Common myeloid progenitor, CD34-positive (primary cell): ENCODE measurements at regions not wholly inside any gene's neighbourhood (a gene's known extent, or its start where the extent isn't known, plus 50 kb on each side); places are given as distances from the start of the nearest gene placed in this dataset.
A peak's percentile ranks its signal among the peaks of the same experiment; 100 is the strongest.

Experiments
- CTCF ChIA-PET: fragments of 350-600 bp; sonication (Branson Sonifier 250); formaldehyde crosslinking; loops from one replicate; lab custom pipeline; 2021; ENCODE audit warnings: antibody characterized with exemption; lab: Charles Lee
- POLR2A ChIA-PET: fragments of 350-600 bp; sonication (Branson Sonifier 250); formaldehyde crosslinking; loops from one replicate; lab custom pipeline; 2021; ENCODE audit warnings: antibody characterized with exemption; lab: Charles Lee
- DNase-seq, 3 donors: peaks; one replicate each; pipeline versions ENCODE4 v3.0.0 to v3.0.0-alpha.2; 2013
- H3K27ac ChIP-seq, 2 experiments: 1 replicate in 1 of 2; 2 replicates in 1 of 2; pipeline ENCODE4 v1.7.0; 2013; ENCODE audit warnings: inconsistent platforms in 2 of 2, low read length in 2 of 2, mild to moderate bottlenecking in 2 of 2, low read depth in 1 of 2, moderate library complexity in 1 of 2; ENCODE audit not compliant: severe bottlenecking in 2 of 2, insufficient read depth in 1 of 2, poor library complexity in 1 of 2
- H3K27me3 ChIP-seq, 5 experiments: replicated peaks in 2 of 5; 1 replicate in 3 of 5; 2 replicates in 2 of 5; pipeline versions ENCODE4 v1.6.1 to v1.7.0; 2013; ENCODE audit warnings: low read length in 4 of 5, mild to moderate bottlenecking in 2 of 5, moderate library complexity in 2 of 5, inconsistent platforms in 1 of 5; ENCODE audit not compliant: insufficient read depth in 5 of 5, control insufficient read depth in 4 of 5
- H3K36me3 ChIP-seq, 4 experiments: 1 replicate in 2 of 4; 2 replicates in 2 of 4; pipeline versions ENCODE4 v1.6.1 to v1.7.0; 2013; ENCODE audit warnings: low read length in 3 of 4, control low read depth in 1 of 4, mild to moderate bottlenecking in 1 of 4; ENCODE audit not compliant: control insufficient read depth in 4 of 4, insufficient read depth in 4 of 4
- H3K4me1 ChIP-seq, 4 experiments: 1 replicate in 3 of 4; 2 replicates in 1 of 4; pipeline versions ENCODE4 v1.6.1 to v1.7.1; 2013; ENCODE audit warnings: low read length in 3 of 4, mild to moderate bottlenecking in 3 of 4, control low read depth in 1 of 4, inconsistent platforms in 1 of 4, moderate library complexity in 1 of 4; ENCODE audit not compliant: control insufficient read depth in 4 of 4, insufficient read depth in 4 of 4; ENCODE audit errors: control extremely low read depth in 1 of 4
- H3K4me3 ChIP-seq, 7 experiments: 1 replicate in 4 of 7; 2 replicates in 3 of 7; pipeline versions ENCODE4 v1.5.1 to v1.7.0; 2013; ENCODE audit warnings: mild to moderate bottlenecking in 7 of 7, low read length in 6 of 7, moderate library complexity in 6 of 7, inconsistent platforms in 2 of 7, low read depth in 2 of 7, control low read depth in 1 of 7; ENCODE audit not compliant: insufficient read depth in 4 of 7, control insufficient read depth in 1 of 7; ENCODE audit errors: extremely low read depth in 1 of 7
- H3K9me3 ChIP-seq, 5 experiments: 1 replicate in 4 of 5; 2 replicates in 1 of 5; pipeline versions ENCODE4 v1.6.1 to v1.7.1; 2013; ENCODE audit warnings: low read length in 4 of 5, mild to moderate bottlenecking in 2 of 5, inconsistent platforms in 1 of 5, low read depth in 1 of 5, moderate library complexity in 1 of 5; ENCODE audit not compliant: control insufficient read depth in 4 of 5, insufficient read depth in 2 of 5; ENCODE audit errors: control extremely low read depth in 1 of 5
- WGBS: methylation state at CpG from one replicate; pipeline ENCODE4 v1.1.5; 2013; ENCODE audit not compliant: insufficient coverage; 5-methylcytosine and 5-hydroxymethylcytosine counted together

DNA sequence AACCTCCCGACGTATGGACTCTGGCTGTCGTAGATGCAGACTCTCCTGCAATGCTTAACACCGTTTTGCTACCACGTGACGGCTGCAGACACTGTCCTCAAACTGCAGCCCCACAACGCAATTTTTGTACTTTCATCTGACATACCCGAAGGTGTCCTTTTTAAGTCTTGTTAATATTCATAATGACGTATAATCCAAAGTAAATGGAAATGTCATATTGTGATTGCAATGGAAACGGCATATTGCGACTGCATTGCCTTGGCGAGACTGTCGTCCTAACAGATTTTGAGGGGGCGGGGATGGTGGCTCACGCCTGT, 79.3 kb upstream of the TBC1D3K start:
- WGBS, result 51% methylated on average over 12 of the region's 15 CpGs
- Histone ChIP-seq H3K9me3 (no peaks in the 10 kb centered on the region), H3K4me1 (peaks cover 0 to 26% (median 16%) of the 10 kb centered on the region in 4 experiments), H3K36me3 (no peaks in the 10 kb centered on the region), H3K27ac (no peak overlapping the region), H3K27me3 (no peaks in the 10 kb centered on the region), H3K4me3 (peak overlapping the region in 3 of 7 experiments; percentile 58 to 76 (median 74))
- DNase-seq, result no peak
- CTCF ChIA-PET, result interaction anchor here (1.1 to 2.6 kb wide), 3 partner anchors 10 to 29 kb away, joined by 3 to 9 read pairs (median 7); no protein-coding TSS in a partner anchor
- POLR2A ChIA-PET, result no interaction called here

DNA sequence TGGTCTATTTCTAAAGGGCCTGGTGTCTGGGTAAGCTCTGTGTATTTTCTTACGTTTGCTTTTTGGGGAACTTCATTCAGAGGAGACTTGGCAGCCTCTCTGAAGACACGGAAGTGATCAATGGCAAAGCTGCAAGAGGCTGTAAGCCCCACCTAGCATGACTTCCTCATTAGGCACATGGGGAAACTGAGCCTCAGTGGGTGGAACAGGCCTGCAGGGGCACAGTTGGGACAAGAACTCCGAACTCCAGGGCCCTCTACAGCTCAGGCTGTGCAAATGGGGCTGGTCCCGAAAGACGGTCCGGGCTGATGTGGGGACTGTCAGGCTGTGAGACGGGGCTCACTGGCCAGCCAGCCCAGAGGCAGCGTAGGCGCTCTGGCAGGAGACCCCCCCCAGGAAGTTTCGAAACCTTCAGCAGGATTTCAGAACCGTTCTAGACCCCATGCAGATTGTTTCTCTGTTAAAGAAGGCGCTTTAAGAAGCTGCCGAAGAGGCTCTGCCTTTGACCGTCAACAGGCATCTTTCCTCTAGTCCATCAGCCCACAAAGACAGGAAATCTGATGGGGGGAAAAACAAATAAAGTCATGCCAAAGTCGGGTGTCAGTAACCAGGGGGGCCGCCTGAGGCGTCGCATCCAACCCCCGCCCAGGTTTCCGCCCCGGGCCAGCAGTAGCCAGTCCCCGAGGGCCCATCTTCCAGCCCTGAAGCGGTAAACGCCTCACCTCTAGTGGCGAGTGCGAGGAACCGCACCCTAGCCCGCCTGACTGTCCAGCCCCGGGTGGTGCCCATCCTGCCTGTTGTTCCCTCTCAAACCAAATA, 79.8 kb upstream of the TBC1D3K start:
- Histone ChIP-seq H3K27me3 (no peaks in the 10 kb centered on the region), H3K27ac (peak overlapping the region in 1 of 2 experiments; percentile 43), H3K36me3 (no peaks in the 10 kb centered on the region), H3K4me3 (peak overlapping the region; percentile 13 to 76 (median 51)), H3K9me3 (no peaks in the 10 kb centered on the region), H3K4me1 (peaks cover 0 to 25% (median 16%) of the 10 kb centered on the region in 4 experiments)
- ChIA-PET CTCF (interaction anchor here (0.9 to 2.6 kb wide), 10 partner anchors 10 to 73 kb away, joined by 3 to 9 read pairs (median 4); no protein-coding TSS in a partner anchor), POLR2A (no interaction called here)
- whole genome bisulfite sequencing, result 3% methylated on average over 26 of the region's 29 CpGs
- peak; percentile 52 to 87 (median 82) for DNase-seq

DNA sequence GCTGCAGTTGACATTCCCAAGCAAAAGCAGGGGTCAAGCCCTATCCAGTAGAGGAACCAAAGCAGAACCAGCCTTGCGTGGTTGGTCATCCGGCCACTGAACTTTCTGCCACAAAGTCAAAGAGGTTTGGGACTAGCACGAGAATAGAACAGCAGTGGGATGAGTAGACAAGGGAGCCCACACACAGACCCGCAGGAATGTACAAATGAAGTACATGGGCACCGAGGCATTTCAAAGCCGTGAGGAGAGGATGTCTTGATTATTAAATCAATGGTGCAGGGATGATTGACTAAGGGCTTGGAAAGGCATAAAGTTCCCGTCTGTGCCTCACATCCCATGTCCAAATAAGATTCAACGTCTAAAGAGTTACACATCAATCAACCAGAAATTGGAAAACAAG, 81.8 kb upstream of the TBC1D3K start:
- Histone ChIP-seq H3K4me1 (peaks cover 0 to 20% (median 16%) of the 10 kb centered on the region in 4 experiments), H3K27me3 (no peaks in the 10 kb centered on the region), H3K36me3 (no peaks in the 10 kb centered on the region), H3K27ac (no peak overlapping the region), H3K9me3 (no peaks in the 10 kb centered on the region), H3K4me3 (no peak overlapping the region)
- CTCF ChIA-PET, result interaction anchor here (2.6 kb wide), 1 partner anchor 24 kb away, joined by 9 read pairs; no protein-coding TSS in a partner anchor
- POLR2A ChIA-PET, result no interaction called here
- 98% methylated on average over 6 of the region's 8 CpGs for WGBS
- DNase-seq, result no peak

DNA sequence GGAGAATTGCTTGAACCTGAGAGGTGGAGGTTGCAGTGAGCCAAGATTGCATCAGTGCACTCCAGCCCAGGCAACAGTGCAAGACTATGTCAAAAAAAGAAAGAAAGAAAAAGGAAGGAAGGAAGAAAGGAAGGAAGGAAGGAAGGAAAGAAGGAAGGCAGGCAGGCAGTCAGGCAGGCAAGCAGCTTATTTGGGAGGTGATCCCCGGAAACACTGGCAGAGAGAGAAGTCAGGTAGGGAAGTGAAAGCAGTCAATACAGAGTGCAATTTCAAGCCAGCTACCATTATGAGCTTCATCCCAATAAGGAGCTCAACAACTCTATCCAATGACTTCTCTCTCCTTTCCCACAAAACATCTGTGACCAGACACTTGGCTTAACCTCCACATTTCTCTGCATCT, 83.0 kb upstream of the TBC1D3K start:
- DNase-seq, result no peak
- H3K36me3 ChIP-seq, result no peaks in the 10 kb centered on the region
- H3K9me3 ChIP-seq, result no peaks in the 10 kb centered on the region
- H3K4me1 ChIP-seq, result peaks cover 0 to 20% (median 16%) of the 10 kb centered on the region in 4 experiments
- H3K27ac ChIP-seq, result no peak overlapping the region
- no peaks in the 10 kb centered on the region for H3K27me3 ChIP-seq
- ChIA-PET CTCF (interaction anchor here (0.7 to 1.1 kb wide), 2 partner anchors 119 to 142 kb away, joined by 3 read pairs; no protein-coding TSS in a partner anchor), POLR2A (no interaction called here)
- no peak overlapping the region for H3K4me3 ChIP-seq
- 70% methylated on average over 1 of the region's 1 CpG for WGBS

DNA sequence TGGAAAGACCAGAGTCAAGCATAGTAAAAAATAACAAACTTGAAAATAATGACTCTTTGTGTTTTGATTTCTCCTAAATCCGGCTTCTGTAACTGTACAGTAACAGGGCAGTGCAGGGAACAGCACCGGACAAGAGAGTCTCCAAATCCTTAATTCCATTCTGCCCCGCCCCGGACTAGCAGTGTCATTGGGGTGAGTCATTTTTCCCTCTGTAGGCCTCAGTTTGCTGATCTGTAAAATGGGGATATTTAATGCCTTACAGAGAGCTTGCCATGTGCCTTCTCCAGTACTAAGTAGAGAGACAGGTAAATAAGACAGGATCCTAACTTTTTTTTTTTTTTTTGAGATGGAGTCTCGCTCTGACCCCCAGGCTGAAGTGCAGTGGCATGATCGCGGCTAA, 83.6 kb upstream of the TBC1D3K start:
- H3K4me3 ChIP-seq, result no peak overlapping the region
- no peaks in the 10 kb centered on the region for H3K9me3 ChIP-seq
- POLR2A ChIA-PET, result no interaction called here
- no peak overlapping the region for H3K27ac ChIP-seq
- H3K36me3 ChIP-seq, result no peaks in the 10 kb centered on the region
- peaks cover 0 to 20% (median 16%) of the 10 kb centered on the region in 4 experiments for H3K4me1 ChIP-seq
- DNase-seq, result no peak
- no peaks in the 10 kb centered on the region for H3K27me3 ChIP-seq
- CTCF ChIA-PET, result interaction anchor here (0.7 to 1.1 kb wide), 2 partner anchors 118 to 141 kb away, joined by 3 read pairs; no protein-coding TSS in a partner anchor
- 100% methylated on average over 1 of the region's 7 CpGs for WGBS

DNA sequence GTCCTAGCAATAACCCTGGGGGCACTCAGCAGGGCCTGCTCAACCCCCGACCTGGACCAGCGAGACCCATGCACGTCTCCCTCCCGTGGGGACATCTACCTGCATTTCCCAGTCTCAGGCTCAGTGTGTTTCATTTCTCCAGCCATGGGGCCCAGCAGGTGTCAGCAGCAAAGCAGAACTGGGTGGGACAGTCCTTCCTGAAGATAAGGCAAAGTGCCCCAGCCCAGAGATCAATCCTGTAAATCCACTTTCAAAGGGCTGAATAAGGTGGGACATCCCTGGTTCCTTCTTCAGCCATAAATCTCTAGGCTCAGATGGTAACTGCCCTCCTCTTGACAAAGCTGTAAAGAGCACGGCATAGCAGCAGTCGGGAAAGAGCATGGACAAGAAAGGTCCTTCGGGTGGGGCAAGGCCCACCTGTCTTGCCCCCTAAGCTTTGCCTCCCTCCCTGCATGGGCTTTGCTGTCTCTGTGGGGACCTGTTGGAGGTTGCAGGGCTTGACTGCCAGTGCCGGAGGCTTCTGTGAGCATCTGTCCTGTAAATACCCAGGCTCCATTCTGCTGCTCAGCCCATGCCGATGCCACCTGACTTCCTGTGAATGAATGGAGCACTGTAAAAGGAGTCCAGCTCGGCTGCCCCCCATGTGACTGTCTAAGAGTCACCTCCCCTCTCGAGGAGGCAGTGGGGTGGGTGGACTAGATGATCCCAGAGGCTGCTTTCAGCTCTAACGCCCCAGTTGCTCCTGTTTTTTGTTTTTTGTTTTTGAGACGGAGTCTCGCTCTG, 84.8 kb upstream of the TBC1D3K start:
- WGBS, result 94% methylated on average over 11 of the region's 14 CpGs
- Histone ChIP-seq H3K4me1 (peaks cover 0 to 13% (median 9%) of the 10 kb centered on the region in 4 experiments), H3K27me3 (no peaks in the 10 kb centered on the region), H3K36me3 (no peaks in the 10 kb centered on the region), H3K9me3 (no peaks in the 10 kb centered on the region), H3K4me3 (no peak overlapping the region), H3K27ac (no peak overlapping the region)
- CTCF ChIA-PET, result no interaction called here
- no peak for DNase-seq
- POLR2A ChIA-PET, result interaction anchor here (0.6 kb wide), 1 partner anchor 8 kb away, joined by 5 read pairs; no protein-coding TSS in a partner anchor
